IPS-18c (cell line): ENCODE measurements at regions not wholly inside any gene's neighbourhood (a gene's known extent, or its start where the extent isn't known, plus 50 kb on each side); places are given as distances from the start of the nearest gene placed in this dataset.
"Not testable (repeated sequence)": the region's sequence is repeated elsewhere in the genome, so short reads cannot be mapped to it uniquely, and the experiment has no call there.

ENCODE experiments used
- H3K4me3 ChIP-seq: 2 replicates; pipeline ENCODE4 v1.7.0; 2013; ENCODE audit warnings: low read depth, mild to moderate bottlenecking, low read length, moderate library complexity; ENCODE audit not compliant: insufficient read depth
- H3K9me3 ChIP-seq: one replicate; pipeline ENCODE4 v1.6.1; 2013; ENCODE audit warnings: mild to moderate bottlenecking, low read length, moderate library complexity; ENCODE audit not compliant: control insufficient read depth, insufficient read depth

DNA sequence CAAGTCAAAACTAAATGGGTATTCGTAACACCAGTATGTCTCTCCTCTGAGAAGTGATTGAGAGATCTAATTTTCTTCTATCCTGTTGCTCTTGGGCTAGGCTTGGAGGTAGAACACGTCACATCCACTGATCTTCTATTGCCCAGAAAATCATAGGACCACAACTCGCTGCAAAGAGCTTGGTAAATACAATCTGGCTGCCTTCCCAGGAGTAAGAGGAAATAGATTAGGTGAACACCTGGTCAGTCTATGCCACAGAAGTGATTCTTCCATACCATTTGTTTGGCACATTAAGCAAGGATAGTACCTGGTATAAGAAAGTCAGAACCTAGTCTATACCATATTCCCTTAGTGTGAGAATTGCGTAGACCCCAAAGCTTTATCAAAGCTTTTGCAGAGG lies 129.3 kb upstream of the PHYHIPL start:
- no peaks in the 10 kb centered on the region for H3K9me3 ChIP-seq
- H3K4me3 ChIP-seq: no peak overlapping the region

DNA sequence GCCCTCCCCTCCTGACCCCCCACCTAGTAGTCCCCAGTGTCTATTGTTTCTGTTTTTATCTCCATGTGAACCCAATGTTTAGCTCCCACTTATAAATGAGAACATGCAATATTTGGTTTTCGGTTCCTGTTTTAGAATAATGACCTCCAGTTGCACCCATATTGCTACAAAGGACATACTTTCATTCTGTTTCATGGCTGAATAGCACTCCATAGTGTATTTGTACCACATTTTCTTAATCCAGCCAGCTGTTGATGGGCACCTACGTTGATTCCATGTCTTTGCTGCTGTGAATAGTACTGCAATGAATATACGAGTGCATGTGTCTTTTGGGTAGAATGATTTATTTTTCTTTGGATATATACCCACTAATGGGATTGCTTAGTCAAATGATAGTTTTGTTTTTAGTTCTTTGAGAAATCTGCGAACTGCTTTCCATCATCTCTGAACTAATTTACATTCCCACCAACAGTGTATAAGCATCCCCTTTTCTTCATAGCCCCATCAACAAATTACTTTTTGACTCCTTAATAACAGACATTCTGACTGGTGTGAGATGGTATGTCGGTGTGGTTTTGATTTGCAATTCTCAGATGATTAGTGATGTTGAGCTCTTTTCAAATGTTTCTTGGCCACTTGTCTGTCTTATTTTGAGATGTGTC lies 128.4 kb upstream of the PHYHIPL start:
- H3K9me3 ChIP-seq: no peaks in the 10 kb centered on the region
- no peak overlapping the region for H3K4me3 ChIP-seq

DNA sequence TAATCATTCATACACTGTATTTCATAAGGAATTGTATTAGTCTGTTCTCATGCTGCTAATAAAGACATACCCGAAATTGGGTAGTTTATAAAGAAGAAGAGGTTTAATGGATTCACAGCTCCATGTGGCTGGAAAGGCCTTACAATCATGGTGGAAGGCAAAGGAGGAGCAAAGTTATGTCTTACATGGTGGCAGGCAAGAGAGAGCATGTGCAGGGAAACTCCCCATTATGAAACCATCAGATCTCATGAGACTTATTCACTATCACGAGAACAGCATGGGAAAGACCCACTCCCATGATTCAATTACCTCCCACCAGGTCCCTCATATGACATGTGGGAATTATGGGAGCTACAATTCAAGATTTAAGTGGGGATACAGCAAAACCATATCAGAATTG lies 122.9 kb upstream of the PHYHIPL start:
- H3K9me3 ChIP-seq: not testable (repeated sequence)

DNA sequence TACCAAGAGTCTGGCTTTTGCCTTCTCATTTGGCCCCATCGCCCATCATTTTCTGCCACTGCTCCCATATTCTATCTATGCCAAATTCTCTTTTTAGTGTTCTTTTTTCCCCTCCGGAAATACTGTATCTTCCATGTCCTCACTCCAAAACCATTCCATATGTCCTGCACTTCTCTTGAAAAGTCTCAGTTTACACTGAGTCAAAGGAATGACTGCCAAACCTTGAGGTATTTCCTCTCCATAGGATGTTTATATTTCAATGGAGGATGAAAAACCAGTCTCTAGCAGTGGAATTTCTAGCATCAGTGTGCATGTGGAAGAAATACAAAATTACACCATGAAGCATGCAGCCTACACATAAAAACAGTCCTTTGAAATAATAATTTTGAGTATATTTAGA lies 121.4 kb upstream of the PHYHIPL start:
- Histone ChIP-seq H3K9me3 (no peaks in the 10 kb centered on the region), H3K4me3 (no peak overlapping the region)

More for the DNA sequence above, 122.9 kb upstream of the PHYHIPL start:
- H3K4me3 ChIP-seq: not testable (repeated sequence)

DNA sequence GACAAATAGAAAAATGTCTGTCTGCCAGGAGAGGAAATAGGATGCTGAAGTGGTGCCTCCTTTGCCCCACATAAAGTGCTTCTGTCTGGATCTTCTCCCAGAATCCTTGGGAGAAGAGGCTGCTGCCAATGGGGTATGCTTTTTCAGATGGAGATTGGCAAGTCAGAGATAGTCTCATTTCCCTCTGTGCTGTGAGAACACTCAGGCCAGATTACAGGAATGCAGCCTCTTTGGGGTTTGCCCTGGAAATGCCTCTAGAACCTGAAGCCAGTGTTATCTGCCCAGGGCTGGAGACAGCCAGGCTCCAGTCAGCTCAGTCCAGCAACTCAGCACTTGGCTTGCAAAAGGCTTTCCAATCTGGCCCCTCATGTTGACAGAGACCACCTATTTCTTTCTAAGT lies 119.1 kb upstream of the PHYHIPL start:
- H3K4me3 ChIP-seq: no peak overlapping the region
- no peaks in the 10 kb centered on the region for H3K9me3 ChIP-seq

DNA sequence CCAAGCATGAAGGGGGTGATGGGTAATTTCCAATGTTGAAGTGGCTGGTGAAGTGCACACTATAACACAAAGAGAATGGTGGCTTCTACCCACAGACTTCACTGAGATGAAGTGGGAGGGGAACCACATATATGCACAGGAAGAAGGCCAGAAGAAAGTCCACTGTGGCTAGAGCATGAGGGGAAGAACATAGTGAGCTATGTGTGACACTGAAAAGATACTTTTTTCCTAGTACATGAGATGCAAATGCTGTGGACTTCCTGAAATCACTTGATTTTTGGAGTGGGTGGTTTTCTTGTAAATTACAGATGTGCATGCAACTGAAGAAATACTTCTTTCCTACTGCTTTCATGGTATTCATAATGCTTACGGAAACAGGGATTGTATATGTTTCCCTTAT lies 115.6 kb upstream of the PHYHIPL start:
- Histone ChIP-seq H3K4me3 (no peak overlapping the region), H3K9me3 (no peaks in the 10 kb centered on the region)

DNA sequence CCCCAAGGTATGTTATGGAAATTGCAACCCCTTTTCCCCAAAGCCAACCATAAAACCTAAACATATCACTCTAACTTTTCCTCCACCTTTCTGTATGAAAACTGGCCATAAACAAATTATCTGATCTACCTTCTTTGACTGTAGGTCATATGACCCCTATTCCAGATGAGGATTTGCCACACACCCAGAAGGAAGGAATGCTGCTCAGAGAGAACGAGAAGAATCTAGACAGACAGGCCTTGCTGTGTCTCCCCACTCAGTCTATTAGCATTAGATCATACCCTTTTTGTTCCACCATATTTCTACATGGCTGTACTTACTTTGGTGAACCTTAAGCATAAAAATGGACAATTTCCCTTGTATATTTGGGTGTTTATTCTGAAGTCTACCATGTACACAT lies 113.0 kb upstream of the PHYHIPL start:
- no peak overlapping the region for H3K4me3 ChIP-seq
- H3K9me3 ChIP-seq: no peaks in the 10 kb centered on the region

DNA sequence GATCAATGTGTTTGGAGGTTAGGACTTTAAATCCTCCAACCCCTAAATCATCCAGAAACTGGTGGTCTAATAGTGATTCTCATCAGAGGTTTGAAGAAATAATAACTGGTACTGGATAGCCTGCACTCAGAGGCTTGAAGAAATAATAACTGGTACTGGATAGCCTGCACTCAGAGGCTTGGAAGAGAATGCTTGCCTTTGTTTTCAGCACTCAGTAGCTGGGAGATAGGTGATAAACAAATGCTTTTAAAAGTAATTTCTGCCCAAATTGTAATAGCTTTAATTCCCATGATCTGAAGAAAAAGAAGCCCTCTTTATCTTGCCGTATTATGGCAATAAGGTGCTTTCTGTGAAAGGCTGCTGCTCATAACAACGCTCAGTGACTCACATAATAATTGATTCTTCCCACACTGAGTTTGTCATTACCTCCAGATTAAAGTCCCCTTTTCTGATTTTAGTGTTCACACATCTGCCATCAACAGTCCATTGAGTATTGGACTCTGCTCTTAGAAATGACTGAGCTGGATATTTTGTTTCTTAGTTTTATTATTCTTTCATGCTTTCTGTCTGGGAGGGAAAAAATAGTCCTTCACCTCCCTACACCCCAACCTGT lies 112.3 kb upstream of the PHYHIPL start:
- H3K9me3 ChIP-seq: no peaks in the 10 kb centered on the region

DNA sequence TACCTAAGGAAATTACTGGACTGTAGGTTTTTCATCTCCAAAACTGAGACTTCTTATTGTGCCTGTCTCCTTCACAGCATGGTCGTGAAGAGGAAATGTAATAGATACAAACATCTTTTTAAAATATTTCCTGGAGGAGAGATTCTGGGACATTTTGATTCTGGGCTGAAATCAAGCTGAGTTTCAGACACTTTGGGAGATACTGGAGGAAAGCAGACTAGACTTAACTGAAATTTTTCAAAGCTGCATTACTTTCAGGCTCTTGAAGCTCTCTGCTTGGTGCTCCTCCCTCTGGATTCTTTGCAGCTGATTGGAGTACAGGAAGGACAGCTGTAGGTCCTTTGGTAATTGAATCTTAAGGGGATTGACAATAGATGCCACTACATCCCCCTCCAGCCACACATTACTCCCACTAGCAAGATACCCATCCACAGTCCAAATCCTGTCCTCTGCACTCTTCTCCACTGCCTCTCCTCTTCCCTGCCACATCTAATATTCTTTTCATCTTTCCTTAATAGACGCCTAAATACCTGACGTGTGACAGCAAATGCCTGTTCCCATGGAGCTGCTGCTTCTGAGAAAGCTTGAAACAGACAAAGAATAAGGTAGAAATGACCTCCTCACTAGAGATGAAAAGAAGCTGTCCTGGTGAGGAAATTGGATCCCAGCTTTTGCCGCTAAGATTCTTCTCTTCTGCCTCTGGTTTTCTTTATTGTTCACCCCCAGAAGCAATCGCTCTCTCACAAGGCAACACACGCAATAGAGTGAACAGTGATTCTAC lies 111.5 kb upstream of the PHYHIPL start:
- Histone ChIP-seq H3K9me3 (no peaks in the 10 kb centered on the region), H3K4me3 (no peak overlapping the region)

More for the DNA sequence above, 112.3 kb upstream of the PHYHIPL start:
- no peak overlapping the region for H3K4me3 ChIP-seq

DNA sequence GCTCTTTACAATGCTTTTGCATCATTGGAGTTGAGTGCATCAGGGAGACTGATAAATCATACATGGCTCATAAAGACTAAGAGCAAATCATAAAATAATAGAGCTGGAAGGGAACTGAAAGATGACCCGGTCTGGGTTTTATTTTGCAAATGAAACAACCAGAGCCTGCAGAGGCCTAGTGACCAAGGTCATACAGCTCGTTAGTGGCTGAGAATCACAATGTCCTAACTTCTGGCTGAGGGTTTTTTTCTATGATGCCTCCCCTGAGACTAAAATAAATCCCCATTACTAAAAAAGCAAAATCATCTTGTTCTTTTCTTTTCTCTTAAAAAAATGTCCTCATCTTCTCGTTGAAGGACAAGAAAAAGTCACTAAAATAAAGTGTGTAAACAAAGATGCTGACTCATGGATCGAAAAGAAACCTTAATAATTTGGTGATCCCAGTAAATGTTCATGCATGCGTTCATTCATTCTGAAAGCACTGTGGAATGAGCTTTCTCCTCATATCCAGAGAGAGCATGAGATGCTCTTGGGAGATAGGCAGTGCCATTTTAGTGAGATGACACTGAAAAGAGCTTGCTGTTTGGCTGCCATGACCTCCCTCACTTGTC lies 107.8 kb upstream of the PHYHIPL start:
- no peak overlapping the region for H3K4me3 ChIP-seq
- no peaks in the 10 kb centered on the region for H3K9me3 ChIP-seq

DNA sequence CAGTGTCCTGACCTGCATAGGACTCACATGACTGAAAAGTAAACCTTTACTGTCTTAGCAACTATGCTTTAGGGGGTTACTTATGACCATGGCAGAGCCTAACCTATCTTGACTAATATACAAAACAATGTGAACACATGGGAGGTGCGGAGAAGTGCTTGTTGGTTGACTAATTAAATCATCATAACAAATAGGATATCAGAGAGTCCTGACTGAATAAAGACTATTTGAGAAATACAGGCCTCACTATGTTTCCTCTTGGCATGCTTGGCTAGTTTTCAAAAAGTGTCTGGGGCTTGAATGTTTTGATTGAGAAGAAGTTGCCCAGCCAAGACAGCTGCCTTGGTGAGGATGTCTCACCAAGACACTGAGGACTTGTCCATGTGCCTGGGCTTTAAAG lies 104.4 kb upstream of the PHYHIPL start:
- Histone ChIP-seq H3K4me3 (no peak overlapping the region), H3K9me3 (no peaks in the 10 kb centered on the region)

DNA sequence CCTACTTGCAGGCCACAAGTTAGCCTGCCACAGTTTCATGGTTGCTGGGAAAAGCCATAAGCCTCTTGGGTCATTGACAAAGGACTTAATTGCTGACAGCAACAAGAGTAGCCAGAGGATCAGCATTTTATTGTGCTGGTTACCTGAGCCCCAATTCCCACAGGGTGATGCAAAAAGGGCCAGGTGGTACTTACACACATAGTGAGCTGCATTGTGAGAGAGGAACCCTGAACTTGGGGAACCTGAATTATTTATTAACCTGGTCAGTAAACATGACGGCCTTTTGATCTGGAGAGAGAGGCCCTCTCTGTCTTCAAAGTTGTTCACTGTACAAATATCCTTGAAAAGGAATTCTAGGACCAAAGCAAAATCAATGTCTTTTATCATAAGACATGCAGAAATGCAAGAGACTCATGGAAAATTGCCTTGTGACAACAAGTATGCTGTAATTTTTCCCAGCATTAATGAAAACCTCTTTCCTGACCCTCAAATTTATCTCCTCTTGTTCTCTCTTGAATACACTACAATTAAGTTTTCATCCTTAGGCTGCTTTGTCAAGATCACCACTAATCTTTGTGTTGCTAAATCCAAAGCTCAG lies 102.9 kb upstream of the PHYHIPL start:
- Histone ChIP-seq H3K9me3 (no peaks in the 10 kb centered on the region), H3K4me3 (no peak overlapping the region)

DNA sequence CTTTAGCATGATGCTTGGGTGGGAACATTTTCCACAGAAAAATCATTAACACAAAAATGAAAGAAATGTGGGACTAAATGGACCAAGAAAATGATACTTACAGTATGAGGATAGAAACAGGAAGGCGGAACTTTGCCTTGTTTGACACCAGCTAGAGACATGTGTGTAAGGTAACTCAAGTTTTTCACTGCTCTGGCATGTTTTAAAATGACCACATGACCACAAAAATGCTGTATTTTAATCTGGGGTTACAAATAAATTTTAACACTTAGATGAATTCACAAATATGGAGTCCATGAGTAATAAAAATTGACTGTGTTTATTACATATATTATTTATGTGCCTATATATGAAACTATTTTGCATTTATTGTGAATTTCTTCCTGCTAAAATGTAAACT lies 100.9 kb upstream of the PHYHIPL start:
- H3K4me3 ChIP-seq: no peak overlapping the region

DNA sequence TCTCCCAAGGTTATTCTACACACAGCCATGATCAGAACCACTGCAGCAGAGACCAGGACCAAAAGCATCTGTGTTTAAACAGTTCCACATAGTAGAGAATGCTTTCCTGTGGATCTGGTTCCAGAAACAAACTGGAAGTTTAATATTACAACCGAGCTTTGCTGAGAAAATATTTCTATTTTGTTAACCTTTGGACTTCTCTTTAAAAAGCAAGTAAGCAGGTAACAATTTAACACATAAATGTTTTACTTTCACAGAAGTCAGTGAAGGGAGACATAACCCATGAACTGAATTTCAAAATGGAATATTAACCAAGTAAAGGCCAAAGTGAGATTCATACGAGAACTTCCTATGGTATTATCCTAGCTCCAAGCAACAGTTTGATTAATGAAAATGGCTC lies 98.6 kb upstream of the PHYHIPL start:
- Histone ChIP-seq H3K4me3 (no peak overlapping the region), H3K9me3 (no peaks in the 10 kb centered on the region)

More for the DNA sequence above, 100.9 kb upstream of the PHYHIPL start:
- no peaks in the 10 kb centered on the region for H3K9me3 ChIP-seq

DNA sequence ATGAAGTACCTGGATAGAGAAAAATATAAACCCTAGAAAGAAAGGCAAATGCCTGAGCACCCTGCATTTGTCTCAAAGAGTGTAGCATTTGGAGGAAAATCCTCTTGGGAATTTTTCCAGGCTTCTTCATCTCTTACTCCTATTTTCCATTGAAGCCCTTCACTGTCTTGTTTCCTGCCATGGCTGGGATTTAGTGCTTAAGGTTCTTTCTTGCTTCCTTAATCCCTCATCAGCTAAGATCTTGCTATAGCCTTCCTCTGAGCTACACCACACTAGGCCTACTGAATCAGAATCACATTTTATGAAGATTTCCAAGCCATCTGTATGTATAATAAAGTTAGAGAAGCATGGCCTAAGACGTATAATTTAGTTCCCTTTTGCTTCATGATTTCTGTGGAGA lies 97.5 kb upstream of the PHYHIPL start:
- Histone ChIP-seq H3K9me3 (no peaks in the 10 kb centered on the region), H3K4me3 (no peak overlapping the region)

DNA sequence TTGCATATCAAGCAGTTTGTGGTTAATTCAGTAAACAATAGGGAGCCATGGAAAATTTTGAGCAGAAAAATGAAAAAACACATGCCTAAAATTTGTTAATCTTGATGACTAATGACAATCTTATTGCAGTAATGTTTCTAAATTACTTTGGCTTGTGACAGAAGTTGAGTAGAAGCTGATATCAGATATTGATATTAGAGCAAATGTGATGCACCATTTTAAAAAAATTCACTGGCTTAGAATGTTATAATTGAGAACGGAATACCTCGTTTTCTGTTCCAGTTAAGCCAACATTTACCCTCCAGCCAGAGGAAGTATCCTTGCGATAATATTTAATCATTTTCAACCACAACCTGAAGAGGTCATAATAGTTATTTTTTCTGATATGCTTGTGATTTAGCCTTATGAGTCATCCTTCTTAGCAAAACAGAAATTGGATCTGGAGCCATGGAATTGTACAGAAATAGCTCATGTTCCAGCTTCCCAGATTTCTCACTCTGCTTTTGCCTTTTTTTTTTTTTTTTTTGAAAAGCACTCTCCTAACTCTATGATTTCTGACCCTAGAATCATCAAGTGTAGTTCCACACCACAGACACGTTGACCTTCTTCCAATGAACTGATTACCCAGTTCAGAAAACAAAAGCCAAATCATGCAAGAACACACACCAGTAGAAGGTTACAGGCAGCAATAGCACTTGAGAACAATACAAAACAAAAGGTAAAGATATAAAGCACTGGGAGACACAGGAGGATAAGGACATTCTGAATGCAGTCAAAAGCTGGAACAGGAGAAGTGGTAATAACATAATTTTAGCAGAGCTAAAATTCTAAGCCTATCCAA lies 96.8 kb upstream of the PHYHIPL start:
- H3K9me3 ChIP-seq: no peaks in the 10 kb centered on the region

DNA sequence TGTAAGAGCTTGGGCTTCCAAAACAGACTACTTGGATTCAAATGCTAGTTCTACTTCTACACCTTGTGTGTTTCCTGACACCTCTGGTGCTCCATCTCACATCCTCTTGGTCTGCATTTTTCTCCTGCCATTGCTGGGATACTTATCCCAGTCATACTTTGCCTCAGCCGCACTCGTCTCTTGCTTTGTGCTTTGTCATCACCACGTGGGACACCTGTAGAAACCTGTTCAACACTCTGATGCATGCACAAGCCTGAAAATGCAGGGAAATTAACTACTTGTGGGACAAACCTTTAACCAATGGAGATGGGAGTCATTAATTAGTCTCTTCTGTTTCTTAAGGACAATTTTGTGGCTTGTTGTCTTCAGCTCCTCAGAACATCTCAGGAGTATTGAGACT lies 94.2 kb upstream of the PHYHIPL start:
- no peaks in the 10 kb centered on the region for H3K9me3 ChIP-seq
- no peak overlapping the region for H3K4me3 ChIP-seq

More for the DNA sequence above, 96.8 kb upstream of the PHYHIPL start:
- no peak overlapping the region for H3K4me3 ChIP-seq
